ENCODE measurements at regions not wholly inside any gene's neighbourhood (a gene's known extent, or its start where the extent isn't known, plus 50 kb on each side); places are given as distances from the start of the nearest gene placed in this dataset.
"Not testable (repeated sequence)": the region's sequence is repeated elsewhere in the genome, so short reads cannot be mapped to it uniquely, and the experiment has no call there.

DNA sequence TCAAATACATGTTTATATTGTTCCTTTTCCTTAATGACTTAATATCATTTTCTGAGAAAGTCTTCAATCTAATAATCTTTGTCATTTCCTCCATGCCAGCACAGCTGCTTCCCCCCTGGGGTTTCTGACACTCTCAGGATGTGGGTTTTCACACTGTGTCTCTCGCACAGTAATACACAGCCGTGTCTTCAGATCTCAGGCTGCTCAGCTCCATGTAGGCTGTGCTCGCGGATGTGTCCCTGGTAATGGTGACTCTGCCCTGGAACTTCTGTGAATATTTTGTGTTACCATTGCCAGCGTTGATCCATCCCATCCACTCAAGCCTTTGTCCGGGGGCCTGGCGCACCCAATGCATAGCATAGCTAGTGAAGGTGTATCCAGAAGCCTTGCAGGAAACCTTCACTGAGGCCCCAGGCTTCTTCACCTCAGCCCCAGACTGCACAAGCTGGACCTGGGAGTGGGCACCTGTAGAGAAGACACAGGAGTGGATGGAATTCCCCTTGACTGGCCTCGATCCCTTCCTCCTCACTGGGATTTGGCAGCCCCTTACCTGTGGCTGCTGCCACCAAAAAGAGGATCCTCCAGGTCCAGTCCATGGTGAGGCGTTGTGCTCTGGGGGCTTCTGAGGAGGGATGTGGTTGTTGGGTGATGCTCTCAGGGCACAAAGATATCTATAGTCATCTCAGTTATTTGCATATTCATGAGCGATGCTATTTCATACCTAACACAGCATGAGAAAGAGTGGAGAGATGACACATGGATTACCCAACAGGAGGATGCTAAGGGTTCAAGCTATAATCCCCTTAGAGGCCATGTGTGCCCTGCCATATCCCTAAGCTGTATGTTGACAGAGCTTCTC is 478.8 kb downstream of the TMEM121 start:
- DNase-seq (ENCODE audit: low read depth), result not testable (repeated sequence)

DNA sequence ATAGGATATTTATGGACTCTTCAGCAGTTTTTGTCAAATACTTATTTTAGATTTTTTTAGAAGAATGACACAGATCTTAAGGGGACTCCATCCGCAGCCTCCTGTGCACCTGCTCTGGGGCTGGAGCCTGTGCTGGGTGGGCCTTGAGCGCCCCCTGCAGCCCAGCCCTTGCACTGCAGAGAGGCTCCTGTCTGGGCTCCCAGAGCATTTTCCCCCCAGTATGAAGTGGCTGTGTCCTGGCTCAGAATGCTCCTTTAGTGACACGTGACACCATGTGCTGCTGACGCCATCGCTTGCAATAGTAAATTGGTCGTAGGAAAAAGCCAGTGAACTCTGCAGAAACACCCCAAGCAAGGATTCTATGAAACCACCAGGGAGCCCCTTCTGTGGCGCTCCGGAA is 479.7 kb downstream of the TMEM121 start:
- not testable (repeated sequence) for DNase-seq (ENCODE audit: low read depth)

DNA sequence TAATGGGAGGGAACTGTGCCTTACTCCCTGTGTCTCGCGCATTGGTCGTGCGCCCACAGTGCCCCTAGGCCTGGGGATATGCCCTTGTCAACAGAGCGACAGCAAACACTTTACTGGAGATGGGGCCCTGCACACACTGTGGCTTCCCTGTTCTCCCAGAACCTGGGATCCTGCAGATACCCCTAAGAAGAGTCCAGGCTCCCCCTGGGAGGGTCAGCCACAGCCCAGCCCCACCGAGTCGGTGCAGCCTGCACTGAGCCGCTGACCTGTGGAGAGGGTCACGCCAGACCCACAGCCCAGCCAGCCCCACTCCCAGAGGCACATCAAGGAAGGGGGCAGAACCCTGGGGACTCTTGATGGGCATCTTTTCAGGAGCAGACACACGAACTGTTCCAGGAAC is 480.3 kb downstream of the TMEM121 start:
- not testable (repeated sequence) for DNase-seq (ENCODE audit: low read depth)

DNA sequence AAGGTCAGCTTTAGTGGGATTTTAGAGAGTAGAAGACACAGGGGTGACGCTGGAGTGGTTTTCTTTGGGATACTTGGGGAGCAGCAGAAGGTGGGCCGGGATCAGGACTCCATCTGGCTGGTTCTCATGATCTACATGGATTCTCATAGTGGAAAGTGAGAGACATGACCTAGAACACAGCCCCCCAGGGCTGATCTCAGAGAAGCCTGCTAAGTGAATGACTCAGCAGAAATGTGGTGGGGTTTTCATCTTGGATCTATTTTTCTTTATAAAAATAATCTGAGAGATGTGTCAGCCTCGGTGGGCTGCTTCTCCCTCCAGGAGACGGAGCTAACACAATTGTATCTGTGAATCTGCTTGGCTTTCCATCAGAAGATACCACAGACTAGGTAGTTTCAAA is 484.4 kb downstream of the TMEM121 start:
- no peak for DNase-seq (ENCODE audit: low read depth)

DNA sequence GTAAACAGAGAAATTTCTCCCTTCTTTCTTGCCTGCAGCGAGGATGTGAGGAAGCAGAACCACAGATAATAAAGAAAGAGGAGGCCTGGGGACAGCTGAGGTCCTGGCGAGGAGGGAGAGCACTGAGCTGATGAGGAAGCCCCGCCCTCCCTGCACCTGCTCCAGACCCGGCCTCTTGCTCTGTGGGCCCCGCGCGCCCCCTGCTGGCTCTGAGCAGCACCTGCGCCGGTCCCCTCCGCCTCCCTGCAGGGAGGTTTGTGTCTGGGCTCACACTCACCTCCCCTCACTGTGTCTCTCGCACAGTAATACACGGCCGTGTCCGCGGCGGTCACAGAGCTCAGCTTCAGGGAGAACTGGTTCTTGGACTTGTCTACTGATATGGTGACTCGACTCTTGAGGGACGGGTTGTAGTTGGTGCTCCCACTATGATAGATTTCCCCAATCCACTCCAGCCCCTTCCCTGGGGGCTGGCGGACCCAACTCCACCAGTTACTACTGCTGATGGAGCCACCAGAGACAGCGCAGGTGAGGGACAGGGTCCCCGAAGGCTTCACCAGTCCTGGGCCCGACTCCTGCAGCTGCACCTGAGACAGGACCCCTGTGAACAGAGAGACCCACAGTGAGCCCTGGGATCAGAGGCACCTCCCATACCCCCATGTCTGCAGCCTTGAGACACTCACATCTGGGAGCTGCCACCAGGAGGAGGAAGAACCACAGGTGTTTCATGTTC is 485.4 kb downstream of the TMEM121 start:
- peak; percentile 41 for DNase-seq (ENCODE audit: low read depth)

DNA sequence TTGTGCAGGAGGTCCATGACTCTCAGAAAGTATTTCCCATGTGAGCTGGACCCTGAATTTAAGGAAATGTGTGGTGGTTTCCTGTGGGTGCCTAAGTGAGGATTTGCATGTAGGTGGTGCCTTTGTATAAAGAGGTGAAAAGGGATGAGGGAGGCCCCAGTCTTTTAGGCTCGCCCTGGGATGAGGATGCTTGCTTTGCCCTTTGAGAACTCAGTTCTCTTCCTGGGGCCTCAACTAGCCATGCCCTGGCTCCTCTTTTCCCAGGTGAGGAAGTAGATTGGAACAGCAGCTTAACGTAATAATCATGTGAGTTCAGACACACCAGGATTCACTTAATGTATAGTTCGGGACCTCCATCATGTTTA is 486.0 kb downstream of the TMEM121 start:
- not testable (repeated sequence) for DNase-seq (ENCODE audit: low read depth)

DNA sequence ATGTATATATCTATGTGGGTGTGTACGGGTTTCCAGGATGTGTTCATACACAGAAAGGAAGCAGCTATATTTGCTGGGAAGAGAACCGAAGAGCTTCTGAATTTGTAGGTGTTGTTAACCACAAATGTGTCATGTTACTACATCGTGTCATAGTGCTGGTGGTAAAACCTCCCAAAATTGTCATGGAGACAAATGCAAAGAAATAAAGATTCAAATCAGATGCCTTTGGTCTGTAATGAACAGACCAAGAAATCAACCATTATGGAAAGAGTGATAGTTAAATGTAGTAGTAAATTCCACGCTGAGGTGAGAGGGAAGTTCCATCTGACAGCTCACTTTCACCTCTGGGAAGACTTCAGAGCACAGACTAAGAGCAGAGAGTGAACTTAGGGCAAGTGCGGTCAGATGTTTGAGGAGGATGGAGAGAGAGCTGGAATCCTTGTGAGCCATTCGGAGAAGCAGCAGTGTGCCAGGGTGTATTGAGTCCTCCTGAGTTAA is 487.5 kb downstream of the TMEM121 start:
- DNase-seq (ENCODE audit: low read depth), result no peak

DNA sequence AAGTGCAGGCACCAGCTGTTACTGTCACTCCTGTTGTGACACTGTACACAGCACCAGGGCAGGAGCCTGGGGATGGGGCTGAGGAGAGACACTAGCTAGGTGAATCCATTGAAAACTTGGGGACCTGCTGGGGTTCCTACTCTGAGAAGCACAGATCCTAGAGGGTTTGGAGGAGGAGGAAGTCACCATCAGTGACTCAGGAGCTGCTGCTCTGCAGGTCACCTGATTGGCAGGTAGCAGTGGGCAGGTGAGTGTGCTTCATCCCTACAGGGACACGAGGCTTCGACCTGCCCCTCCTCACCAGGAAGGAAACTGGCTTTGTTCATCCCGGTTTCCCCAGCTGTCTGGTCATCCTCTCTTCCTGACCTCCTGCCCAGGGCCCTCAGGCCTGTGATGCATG is 491.6 kb downstream of the TMEM121 start:
- not testable (repeated sequence) for DNase-seq (ENCODE audit: low read depth)

DNA sequence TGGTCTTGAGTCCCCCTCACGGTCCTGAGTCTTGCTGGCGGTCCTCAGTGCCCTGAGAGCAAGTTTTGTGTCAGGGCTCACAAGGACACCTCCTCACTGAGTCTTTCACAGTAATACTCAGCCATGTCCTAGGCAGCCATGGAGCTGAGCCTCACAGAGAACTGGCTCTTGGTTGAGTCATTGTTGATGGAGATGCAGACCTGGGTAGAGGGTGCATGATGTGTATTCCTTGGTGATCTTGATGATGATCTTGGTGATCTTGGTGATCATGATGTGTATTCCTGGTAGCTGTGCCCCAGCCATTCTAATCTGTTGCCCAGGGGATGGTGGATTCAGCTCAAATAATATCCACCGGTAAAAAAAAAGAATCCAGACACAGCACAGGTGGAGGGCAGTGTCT is 495.4 kb downstream of the TMEM121 start:
- no peak for DNase-seq (ENCODE audit: low read depth)

DNA sequence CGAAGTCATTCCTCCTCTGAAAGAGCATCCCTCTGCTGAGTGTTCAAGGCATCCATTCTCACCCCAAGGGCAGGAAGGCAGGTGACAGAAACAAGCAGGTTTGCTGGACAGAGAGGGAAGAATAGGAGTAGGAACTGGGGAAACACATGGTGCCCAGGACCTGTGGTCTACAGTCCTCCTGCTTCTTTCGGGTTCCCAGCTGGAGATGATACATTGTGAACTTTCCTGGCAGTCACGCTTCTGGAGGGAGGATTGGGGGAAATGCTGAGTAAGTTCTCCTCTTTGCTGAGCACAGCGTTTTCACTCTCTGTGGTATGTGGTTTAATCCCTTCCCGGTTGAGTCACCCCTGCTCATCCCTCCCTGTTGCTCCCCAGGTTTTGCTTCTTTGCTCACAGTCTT is 496.3 kb downstream of the TMEM121 start:
- not testable (repeated sequence) for DNase-seq (ENCODE audit: low read depth)

DNA sequence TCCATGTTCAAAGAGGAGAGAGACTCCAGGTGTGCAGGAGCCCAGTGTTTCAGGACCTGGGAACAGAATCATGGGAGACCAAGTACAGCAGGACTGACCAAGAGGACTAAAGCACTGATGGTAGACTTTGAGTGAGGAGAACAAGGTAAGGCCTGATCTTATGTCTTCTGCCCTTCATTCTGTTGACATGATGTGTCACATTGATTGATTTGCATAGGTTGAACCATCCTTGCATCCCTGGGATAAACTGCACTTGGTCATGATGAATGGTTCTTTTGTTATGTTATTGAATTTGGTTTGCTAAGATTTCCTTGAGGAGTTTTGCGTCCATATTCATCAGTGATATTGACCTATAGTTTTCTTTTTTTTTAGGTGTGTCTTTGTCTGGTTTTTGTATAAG is 497.0 kb downstream of the TMEM121 start:
- DNase-seq (ENCODE audit: low read depth), result no peak

DNA sequence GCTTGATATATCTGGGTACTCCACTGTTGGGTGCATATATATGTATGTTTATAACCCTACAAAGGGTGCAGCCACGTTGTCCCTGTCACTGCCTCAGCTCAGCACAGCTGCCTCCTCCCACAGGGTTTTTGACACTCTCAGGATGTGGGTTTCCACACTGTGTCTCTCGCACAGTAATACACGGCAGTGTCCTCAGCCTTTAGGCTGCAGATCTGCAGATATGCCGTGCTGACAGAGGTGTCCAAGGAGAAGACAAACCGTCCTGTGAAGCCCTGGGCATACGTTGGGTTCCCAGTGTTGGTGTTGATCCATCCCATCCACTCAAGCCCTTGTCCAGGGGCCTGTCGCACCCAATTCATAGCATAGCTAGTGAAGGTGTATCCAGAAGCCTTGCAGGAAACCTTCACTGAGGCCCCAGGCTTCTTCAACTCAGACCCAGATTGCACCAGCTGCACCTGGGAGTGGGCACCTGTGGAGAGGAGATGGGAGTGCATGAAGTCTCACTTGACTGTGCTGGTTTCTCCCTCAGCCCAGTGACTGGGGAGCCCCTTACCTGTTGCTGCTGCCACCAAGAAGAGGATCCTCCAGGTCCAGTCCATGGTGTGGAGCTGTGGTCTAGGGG is 498.7 kb downstream of the TMEM121 start:
- no peak for DNase-seq (ENCODE audit: low read depth)

DNA sequence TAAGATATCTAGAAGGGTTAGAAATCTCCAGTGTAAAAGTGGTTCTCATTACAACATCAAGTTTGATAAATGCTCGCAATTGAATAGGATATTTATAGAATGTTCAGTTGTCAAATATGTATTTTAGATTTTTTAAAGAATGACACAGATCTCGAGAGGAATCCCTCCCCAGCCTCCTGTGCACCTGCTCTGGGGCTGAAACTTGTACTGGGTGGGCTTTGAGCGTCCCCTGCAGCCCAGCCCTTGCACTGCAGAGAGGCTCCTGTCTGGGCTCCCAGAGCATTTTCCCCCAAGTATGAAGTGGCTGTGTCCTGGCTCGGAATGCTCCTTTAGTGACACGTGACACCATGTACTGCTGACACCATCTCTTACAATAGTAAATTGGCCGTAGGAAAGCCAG is 499.6 kb downstream of the TMEM121 start:
- DNase-seq (ENCODE audit: low read depth), result no peak

DNA sequence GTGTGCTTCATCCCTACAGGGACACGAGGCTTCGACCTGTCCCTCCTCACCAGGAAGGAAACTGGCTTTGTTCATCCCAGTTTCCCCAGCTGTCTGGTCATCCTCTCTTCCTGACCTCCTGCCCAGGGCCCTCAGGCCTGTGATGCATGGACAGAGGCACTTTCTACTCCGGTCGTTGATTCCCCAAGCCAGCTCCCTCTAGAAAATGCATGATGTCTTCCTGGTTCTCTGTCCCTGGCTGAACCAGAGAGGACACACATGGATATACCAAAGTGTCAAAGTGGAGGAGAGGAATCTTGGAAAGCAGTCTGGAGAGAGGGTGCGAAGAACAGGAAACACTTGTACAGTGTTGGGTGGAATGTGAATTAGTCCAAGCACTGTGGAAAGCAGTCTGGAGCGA is 501.4 kb downstream of the TMEM121 start:
- DNase-seq (ENCODE audit: low read depth), result not testable (repeated sequence)

DNA sequence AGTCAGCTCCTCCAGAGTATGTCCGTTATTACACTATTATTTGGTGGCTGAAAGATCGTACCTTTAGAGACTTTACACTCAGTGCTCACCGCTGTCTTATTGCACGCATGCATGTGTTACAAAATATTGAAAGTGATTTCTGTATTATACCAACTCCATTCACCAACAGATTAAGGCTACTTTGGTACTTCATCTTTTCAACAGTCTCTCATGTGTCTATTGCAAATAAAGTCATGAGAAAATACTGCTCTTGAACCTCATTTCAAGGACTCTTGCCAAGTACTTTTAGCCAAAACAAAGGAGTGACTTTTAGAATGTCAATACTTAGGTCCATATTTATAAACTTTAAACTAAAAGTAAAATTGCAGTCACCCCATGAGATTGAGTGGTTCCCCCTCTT is 503.6 kb downstream of the TMEM121 start:
- DNase-seq (ENCODE audit: low read depth), result no peak

DNA sequence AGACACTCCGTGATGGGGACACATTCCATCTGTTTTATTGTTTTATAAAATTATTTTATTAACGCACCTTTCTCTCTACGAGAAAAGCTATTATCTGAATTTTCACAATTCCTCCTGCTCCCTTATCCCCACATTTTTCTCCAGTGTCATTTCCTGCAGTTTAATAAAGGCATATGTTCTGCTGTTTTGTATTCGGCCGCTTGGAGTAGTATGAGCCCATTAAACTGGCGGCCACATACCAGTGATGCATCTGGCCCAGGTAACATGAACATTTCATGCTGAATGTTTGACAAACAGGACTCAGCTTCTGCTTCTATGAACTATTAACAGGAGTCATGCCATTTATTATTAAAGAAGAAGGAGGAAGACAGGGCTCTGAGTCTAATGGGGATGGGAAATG is 511.0 kb downstream of the TMEM121 start:
- DNase-seq (ENCODE audit: low read depth), result no peak

DNA sequence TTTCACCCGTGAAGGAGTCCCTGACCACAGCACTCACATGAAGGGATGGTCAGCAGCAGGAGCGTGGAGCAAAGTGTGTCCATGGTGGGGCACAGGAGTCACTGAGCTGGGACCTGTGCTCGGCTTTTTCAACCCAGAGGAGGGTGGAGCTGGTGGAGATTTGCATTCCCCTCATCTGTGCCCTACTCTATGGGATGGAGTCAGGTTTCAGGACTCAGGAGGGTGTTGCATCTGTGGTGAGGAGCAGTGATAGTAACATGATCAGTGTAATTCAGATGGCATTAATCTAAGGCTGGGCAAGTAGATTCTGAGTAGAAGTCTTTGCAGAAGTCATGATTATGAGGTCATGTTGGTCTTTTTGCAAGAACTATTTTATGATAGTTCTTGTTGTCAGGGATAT is 511.9 kb downstream of the TMEM121 start:
- no peak for DNase-seq (ENCODE audit: low read depth)

DNA sequence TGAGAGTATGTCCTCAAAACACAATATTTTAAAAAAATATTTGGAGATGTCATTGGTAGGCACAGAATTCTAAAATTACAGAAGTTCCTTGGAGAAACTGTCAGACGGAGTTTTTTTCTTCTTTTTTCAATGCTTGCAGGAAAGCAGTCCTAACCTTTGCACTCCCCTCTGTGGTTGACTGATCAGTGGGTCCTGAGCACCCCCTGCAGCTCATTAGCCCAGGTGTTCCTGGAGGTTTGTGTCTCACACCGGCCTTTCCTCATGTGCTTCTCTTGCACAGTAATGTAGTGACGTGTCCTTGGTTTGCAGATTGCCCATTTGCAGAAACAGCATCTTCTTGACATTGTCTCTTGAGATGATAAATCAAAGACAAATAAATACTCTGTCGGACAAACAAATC is 513.0 kb downstream of the TMEM121 start:
- DNase-seq (ENCODE audit: low read depth), result no peak

DNA sequence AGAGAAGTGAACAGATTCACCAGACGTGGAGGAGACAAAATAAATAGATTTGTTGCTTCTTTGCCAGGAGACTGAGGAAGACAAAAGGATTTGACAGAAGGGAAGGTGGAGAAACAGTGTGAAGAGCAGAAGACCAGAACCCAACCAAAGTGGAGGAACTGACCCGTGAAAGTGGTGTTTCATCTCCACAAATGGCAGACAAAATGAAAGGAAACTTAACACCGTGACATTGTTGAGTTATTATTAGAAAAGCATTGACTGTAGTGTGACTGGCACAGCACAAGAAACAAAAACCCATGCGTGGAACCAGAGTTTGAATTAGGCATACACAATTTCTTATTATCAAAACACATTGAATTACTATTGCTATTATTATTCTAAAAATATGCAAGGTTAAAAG is 518.1 kb downstream of the TMEM121 start:
- DNase-seq (ENCODE audit: low read depth), result no peak

DNA sequence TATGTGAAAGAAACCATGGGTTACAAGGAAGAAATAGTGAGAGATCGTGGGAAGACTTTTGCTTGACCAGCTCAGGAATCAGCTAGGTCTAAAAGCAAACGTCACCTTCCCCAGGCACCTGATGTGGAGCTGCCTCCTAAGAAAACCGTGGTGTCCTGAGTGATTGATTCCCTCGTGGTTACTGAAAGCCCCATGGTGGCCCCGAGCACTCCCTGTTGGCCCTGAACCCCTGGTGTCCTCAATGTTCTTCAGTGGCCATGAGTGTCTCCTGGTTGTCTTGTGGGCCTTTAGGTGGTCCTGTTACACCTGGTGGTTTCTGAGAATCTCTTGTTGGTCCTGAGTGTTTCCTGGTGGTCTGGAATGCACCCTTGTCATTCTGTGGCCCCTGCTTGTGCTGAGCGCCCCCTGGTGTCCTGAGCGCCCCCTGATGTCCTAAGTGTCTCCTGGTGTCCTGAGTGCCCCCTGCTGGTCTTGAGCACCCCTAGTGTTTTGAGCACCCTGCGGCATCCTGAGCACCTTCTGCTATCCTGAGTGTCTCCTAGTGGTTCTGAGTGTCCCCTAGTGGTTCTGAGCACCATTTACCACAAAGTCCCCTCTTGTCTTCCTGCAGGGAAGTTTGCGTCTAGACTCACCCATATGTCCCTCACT is 518.7 kb downstream of the TMEM121 start:
- DNase-seq (ENCODE audit: low read depth), result peak; percentile 71

DNA sequence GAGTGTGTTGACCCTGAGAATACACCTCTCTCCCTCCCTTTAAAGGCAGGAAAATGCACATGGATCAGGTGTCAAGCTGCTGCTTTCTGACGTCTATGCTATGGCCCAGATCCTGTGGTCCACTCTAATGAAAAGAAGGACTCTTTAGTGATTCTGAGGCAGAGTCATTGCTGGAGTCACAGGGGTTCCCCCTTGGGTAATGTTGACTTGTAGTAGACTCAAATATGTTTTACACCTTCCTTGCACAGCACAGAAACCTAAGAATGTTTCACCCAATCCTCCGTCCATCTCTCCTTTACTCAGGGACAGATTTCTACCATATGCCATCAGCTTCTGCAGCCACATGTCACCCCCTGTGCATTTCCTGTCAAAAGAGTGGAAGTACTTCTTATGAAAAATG is 525.4 kb downstream of the TMEM121 start:
- no peak for DNase-seq (ENCODE audit: low read depth)

DNA sequence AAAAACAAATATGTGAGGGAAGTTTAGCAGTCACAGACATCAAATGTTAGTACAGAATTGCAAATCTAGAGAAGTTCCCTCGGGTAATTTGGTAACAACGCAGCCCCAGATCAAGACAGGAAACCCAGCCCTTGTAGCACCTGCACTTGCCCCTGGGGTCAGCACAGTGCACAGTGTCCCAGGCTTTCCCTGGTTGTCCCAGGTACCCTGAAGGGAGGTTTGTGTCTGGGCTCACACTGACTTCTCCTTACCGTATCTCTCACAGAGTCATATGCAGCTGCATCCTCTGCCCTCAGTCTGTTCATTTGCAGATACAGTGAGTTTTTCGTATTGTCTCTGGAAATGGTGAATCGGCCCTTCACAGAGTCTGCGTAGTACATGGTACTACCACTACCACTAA is 528.9 kb downstream of the TMEM121 start:
- no peak for DNase-seq (ENCODE audit: low read depth)

Measured in stimulated activated CD8-positive, alpha-beta memory T cell treated with anti-CD3 and anti-CD28 coated beads, Interleukin-15, amount 100 ng/mL, for 24 hours (primary cell).